GM19023 (cell line): ENCODE measurements at regions not wholly inside any gene's neighbourhood (a gene's known extent, or its start where the extent isn't known, plus 50 kb on each side); places are given as distances from the start of the nearest gene placed in this dataset.
A peak's percentile ranks its signal among the peaks of the same experiment; 100 is the strongest.

Experiments used
- ATAC-seq: cut with Tn5 transposase; IDR thresholded peaks from one replicate; pipeline ENCODE4 v1.9.1; 2021; ENCODE audit warnings: mild to moderate bottlenecking, moderate library complexity; ENCODE audit not compliant: unreplicated experiment

DNA sequence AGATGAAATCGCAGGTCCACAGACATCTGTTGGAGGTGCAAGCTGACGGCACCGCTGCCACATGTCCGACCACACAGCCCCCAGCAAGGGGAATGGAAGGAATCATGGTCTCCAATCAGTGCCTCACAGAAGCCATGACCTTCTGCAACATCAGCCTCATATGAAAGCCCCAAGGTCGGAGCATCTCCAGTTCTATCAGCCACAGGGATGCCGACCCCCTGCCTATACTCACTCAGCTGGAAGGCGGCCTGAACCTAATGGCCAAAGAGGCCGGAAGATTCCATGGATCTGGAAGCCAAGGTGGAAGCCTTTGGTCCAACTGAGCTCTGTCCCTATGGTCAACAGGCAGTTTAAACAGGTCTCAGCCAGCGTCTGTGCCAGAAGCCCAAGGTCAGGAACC lies 278.8 kb downstream of the TNS1 start:
- ATAC-seq = no peak

- ATAC-seq = no peak
These were observed 279.8 kb downstream of the TNS1 start for GRCh38 chr2:217722883-217723472.

- ATAC-seq = no peak
These were observed 285.1 kb downstream of the TNS1 start for GRCh38 chr2:217717646-217718045.

GRCh38 chr2:217715484-217715883 lies 287.3 kb downstream of the TNS1 start:
- no peak for ATAC-seq

DNA sequence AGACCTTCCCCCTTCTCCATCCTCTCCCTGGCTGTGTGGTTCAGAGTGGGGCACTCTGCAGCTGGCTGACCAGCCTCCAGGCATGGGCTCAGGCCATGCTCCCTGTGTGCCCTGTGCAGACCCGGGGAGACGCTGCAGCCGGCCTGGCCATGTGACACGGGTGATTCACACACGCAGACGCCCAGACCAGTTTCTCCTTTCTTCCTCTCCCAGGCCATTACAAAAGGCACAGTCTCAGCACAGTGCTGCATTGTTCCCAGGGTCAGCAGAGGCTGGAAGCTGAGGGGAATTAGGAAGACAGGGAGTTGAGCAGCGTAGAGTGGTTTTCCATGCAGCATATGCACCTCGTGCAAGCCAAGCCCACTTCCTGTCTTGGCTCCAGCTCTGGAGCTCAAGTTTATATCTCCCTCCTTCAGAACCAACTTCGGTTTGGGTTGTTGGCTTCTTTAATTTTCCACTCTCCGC lies 288.5 kb downstream of the TNS1 start:
- no peak for ATAC-seq

DNA sequence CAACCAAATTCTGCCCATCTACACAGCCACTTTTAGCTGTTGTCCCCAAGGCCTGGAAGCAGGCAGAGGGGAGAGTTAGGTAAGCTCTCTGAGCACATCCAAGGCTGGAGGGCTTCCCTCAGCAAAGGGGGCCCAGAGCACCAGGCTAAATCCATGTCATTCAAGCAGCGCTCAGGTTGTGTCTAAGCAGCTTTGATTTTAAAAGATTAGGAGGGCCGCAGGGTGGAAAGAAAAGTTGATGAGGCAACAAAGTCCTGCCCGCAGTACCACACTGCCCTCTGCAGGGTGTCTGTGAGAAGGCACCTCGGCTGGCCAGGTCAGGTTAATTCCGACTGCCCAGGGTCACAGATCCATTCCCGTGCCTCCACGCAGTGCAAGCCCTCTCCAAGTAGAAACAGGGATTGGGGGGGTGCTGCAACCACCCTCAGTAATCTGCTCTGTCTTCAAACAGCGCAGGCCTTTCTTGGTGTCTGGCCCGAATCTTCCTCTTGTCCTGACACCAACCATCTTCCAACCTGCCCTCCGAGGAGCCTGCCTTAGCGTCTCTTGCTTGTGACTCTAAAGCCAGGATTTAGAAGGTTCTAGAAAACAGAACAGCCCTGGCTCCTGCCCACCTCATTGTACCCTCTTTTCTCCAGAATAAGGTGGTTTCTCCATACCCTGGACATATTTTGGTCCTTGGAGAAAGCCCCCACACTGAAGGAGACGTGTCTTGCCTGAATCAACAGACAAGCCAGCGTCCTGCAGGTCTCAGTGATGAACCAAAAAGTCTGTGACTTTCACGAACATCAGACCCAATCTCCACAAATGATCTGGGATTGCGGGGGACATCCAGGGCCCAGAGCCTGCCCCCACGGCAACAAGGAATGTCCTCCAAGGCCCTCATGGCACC lies 289.2 kb downstream of the TNS1 start:
- peak; percentile 50 for ATAC-seq

GRCh38 chr2:217712431-217712830 lies 290.4 kb downstream of the TNS1 start:
- ATAC-seq = no peak

DNA sequence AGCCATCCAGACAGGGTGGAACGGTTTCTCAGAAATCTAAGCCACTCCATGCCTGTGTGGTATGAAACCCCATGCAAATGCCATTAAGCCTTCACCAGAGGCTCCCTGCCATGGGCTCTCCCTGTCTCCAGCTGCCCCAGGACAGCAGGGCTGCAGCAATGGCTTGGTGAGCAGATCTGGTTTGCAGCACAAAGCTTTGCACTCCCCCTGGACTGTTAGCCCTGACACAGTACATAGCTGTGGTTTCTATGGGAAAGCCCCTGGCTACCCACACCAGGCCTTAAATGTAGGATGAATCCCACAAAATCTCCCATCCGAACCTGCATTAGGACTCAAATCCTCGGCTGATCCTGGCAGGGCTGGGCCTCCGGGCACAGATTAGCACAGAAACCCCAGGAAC lies 291.6 kb downstream of the TNS1 start:
- ATAC-seq = no peak

GRCh38 chr2:217710211-217710765 lies 292.5 kb downstream of the TNS1 start:
- ATAC-seq = no peak

DNA sequence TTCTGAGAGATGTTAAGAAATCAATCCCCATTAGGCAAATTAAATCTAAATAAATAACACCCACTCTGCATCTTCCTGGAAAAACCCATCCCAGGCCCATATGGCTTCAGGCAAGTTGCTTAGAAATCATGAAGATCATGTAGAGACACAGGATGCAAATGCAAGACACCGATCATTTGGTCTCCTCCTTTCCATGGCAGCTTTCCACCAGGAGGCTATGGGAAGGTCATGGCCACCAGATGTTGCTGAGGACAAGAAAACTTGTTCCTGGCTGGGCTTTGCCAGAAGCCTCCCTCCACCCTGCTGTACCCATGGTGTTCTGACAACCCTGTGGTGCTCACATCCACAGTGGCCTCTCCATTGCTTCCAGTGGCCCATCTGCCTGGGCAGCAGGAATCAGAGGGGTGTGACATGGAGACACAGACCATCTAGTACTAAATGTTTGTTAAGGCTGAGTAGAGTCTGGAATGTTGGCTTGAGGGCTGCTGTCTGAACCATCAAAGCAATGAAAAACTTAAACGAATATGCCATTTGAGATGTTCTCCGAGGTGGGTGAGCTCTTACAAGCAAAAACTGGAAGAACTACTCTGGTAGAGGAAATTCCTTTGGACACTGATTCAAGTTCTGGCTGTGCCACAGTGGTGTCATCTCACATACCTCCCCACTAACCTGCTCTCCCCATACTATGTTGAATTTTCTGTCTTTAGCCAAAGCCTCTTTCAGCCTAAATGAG lies 293.2 kb downstream of the TNS1 start:
- no peak for ATAC-seq

DNA sequence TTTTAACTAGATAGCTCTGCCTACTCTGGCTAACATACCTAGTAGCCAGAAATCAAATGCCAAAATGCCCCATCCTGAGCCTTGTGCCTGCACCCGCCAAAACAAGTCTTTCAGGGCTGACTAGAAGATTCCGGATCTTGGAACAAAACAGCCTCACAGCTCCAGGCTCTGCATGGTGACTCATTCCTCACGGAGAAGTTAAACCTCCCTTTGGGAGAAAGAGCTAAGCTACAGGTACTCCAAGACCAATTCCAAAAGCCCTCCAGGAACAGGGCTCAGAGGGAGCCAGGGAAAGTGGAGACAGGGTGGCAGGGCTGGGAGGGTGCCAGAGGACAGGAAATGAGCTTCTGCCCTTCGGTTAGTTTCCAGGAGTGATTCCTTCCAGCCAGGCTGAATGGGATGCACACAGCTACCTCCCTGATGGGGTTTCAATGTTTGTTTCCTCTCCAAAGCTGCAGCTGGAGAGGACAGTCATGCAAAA lies 295.6 kb downstream of the TNS1 start:
- ATAC-seq = no peak

- no peak for ATAC-seq
These were observed 296.3 kb downstream of the TNS1 start for GRCh38 chr2:217706513-217706912.

- no peak for ATAC-seq
These were observed 296.7 kb downstream of the TNS1 start for GRCh38 chr2:217706095-217706494.

- no peak for ATAC-seq
These were observed 297.3 kb downstream of the TNS1 start for GRCh38 chr2:217705461-217705860.

DNA sequence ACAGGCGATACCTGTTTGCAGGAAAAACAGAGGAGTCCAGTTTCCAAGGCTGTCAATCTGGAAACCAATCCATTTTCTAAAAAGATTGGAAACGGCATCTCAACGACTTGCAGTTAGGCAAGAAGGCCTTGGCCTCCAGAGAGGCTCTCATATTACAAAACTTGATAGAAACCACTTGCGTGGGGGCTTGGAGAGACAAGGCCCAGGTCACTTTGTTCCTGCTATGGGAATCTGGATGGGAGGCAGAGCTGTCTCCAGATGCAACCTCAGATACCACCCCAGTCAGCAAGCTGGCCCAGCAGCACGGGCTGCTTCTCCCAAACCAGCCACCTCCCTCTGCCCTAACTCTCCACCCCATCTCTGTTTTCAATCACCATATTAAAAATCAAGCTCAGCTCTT lies 298.8 kb downstream of the TNS1 start:
- no peak for ATAC-seq

GRCh38 chr2:217703102-217703501 lies 299.7 kb downstream of the TNS1 start:
- no peak for ATAC-seq

DNA sequence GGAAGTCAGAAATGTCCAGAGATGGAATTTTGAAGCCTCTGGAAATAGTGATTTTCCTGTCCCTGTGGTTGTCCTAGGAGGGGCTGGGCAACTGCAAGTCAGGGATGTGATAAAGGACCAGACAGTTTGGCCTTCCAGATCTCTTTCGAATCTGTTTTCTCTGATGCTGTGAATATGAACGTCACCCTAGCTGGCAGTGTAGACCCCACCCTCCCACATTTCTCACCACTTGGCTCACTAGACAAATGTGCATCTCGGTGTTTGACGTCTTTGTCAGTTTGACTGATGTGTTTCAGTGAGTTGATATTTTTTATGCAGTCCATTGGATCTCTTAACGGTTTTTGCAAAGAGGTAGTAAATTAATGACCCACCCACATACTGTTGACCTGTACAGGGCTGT lies 301.2 kb downstream of the TNS1 start:
- no peak for ATAC-seq

- no peak for ATAC-seq
These were observed 304.1 kb downstream of the TNS1 start for GRCh38 chr2:217698691-217699090.

GRCh38 chr2:217695033-217695520 lies 307.7 kb downstream of the TNS1 start:
- ATAC-seq = no peak

GRCh38 chr2:217694291-217694690 lies 308.5 kb downstream of the TNS1 start:
- ATAC-seq = no peak

DNA sequence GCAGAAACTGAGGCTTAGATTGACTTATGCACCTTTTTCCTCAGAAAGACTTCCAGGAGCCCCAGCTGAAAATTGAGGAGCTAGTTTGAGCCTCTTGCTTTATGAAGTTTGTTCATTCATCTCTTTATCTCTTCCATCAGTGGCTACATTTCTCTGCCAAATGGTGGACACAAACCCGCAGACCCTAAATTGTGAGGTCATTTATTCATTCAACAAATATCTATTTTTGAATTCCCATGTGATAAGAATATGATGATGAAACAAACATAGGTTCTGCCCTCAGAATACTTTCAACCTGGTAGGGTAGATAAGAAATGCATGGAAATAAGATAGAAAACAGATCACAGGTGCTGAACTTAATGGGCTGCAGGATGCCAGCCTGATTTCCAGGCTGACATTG lies 309.4 kb downstream of the TNS1 start:
- ATAC-seq = no peak
